AG04449 (cell line): ENCODE measurements at regions not wholly inside any gene's neighbourhood (a gene's known extent, or its start where the extent isn't known, plus 50 kb on each side); places are given as distances from the start of the nearest gene placed in this dataset.

Experiments used
- CTCF ChIA-PET: fragments of 350-600 bp; formaldehyde crosslinking; extraction: SDS; loops from one replicate; lab custom pipeline; 2021; ENCODE audit warnings: antibody characterized with exemption; lab: Yijun Ruan, JAX
- POLR2A ChIA-PET: fragments of 400-600, 350-600 bp; formaldehyde crosslinking; extraction: SDS; loops from one replicate; lab custom pipeline; 2020; ENCODE audit warnings: antibody characterized with exemption, inconsistent platforms; lab: Yijun Ruan, JAX
- DNase-seq: peaks from one replicate; pipeline ENCODE4 v3.0.0-alpha.2; 2010; ENCODE audit warnings: low read depth, low spot score
- H3K4me3 ChIP-seq: 2 replicates; pipeline ENCODE4 v1.5.1; 2011; ENCODE audit warnings: low read depth, mild to moderate bottlenecking, control low read depth, low read length
- TF ChIP-seq, protein P1 (sequence below): IDR thresholded peaks from one replicate; pipeline ENCODE4 v1.5.1; 2011; ENCODE audit warnings: mild to moderate bottlenecking, moderate library complexity, low read length, control low read depth, inconsistent platforms; ENCODE audit not compliant: insufficient read depth; ENCODE audit errors: missing control alignments

DNA sequence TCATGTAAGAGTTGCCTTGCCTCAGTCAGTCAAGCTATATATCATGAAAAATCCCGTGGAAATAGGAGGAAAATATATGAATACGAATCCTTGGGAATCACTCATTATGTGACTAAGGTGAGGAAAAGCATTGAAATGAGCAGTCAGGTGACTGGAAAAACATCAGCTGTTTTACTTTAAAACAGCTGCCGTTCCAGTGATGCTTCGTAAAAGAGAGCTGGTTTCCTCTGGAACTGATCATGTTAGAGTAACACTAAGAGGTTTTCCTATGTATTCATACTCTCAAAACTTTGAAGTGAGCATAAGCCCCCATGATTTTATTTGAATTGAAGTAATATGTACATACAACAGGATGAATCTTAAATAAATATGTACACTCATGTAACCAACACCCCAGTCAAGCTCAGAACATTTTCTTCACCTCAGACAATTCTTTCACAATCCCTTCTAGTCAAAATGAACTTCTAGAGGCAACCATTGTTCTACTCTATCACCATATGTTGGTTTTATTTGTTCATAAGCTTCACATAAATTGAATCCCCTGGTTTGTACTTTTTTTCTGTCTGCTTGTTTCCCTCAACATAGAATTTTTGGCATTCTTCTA lies 107.7 kb downstream of the SLC25A46 start:
- no peak for DNase-seq
- no peak overlapping the region for H3K4me3 ChIP-seq
- TF ChIP-seq, protein P1, sequence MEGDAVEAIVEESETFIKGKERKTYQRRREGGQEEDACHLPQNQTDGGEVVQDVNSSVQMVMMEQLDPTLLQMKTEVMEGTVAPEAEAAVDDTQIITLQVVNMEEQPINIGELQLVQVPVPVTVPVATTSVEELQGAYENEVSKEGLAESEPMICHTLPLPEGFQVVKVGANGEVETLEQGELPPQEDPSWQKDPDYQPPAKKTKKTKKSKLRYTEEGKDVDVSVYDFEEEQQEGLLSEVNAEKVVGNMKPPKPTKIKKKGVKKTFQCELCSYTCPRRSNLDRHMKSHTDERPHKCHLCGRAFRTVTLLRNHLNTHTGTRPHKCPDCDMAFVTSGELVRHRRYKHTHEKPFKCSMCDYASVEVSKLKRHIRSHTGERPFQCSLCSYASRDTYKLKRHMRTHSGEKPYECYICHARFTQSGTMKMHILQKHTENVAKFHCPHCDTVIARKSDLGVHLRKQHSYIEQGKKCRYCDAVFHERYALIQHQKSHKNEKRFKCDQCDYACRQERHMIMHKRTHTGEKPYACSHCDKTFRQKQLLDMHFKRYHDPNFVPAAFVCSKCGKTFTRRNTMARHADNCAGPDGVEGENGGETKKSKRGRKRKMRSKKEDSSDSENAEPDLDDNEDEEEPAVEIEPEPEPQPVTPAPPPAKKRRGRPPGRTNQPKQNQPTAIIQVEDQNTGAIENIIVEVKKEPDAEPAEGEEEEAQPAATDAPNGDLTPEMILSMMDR = no peak
- ChIA-PET CTCF (no interaction called here), POLR2A (no interaction called here)

- ChIA-PET POLR2A (no interaction called here), CTCF (no interaction called here)
- TF ChIP-seq, protein P1 = no peak
- DNase-seq = no peak
- no peak overlapping the region for H3K4me3 ChIP-seq
Measured at GRCh38 chr5:110851357-110851756, 112.5 kb downstream of the SLC25A46 start.

GRCh38 chr5:110852053-110852452 lies 113.2 kb downstream of the SLC25A46 start:
- ChIA-PET POLR2A (no interaction called here), CTCF (no interaction called here)
- no peak for DNase-seq
- H3K4me3 ChIP-seq = no peak overlapping the region
- TF ChIP-seq, protein P1 = no peak

GRCh38 chr5:110852541-110852940 lies 113.7 kb downstream of the SLC25A46 start:
- TF ChIP-seq, protein P1 = no peak
- no peak overlapping the region for H3K4me3 ChIP-seq
- ChIA-PET POLR2A (no interaction called here), CTCF (no interaction called here)
- DNase-seq = no peak

GRCh38 chr5:110853267-110853666 lies 114.5 kb downstream of the SLC25A46 start:
- ChIA-PET CTCF (no interaction called here), POLR2A (no interaction called here)
- no peak for DNase-seq
- TF ChIP-seq, protein P1 = no peak
- H3K4me3 ChIP-seq = no peak overlapping the region

- CTCF ChIA-PET = no interaction called here
- POLR2A ChIA-PET = no interaction called here
- H3K4me3 ChIP-seq = no peak overlapping the region
- TF ChIP-seq, protein P1 = no peak
- no peak for DNase-seq
Measured at GRCh38 chr5:110854200-110854599, 115.4 kb downstream of the SLC25A46 start.
